ENCODE measurements at regions not wholly inside any gene's neighbourhood (a gene's known extent, or its start where the extent isn't known, plus 50 kb on each side); places are given as distances from the start of the nearest gene placed in this dataset.

GRCh38 chr5:109479260-109479860, 69.6 kb upstream of the PJA2 start:
- TF ChIP-seq, protein P1, sequence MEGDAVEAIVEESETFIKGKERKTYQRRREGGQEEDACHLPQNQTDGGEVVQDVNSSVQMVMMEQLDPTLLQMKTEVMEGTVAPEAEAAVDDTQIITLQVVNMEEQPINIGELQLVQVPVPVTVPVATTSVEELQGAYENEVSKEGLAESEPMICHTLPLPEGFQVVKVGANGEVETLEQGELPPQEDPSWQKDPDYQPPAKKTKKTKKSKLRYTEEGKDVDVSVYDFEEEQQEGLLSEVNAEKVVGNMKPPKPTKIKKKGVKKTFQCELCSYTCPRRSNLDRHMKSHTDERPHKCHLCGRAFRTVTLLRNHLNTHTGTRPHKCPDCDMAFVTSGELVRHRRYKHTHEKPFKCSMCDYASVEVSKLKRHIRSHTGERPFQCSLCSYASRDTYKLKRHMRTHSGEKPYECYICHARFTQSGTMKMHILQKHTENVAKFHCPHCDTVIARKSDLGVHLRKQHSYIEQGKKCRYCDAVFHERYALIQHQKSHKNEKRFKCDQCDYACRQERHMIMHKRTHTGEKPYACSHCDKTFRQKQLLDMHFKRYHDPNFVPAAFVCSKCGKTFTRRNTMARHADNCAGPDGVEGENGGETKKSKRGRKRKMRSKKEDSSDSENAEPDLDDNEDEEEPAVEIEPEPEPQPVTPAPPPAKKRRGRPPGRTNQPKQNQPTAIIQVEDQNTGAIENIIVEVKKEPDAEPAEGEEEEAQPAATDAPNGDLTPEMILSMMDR (IDR thresholded peaks at IDR 0.05): no peak
- no peak for TF ChIP-seq POLR2A (IDR thresholded peaks at IDR 0.05)

All from suprapubic skin (tissue), 3 donors.